HG03159 (cell line): ENCODE measurements at regions not wholly inside any gene's neighbourhood (a gene's known extent, or its start where the extent isn't known, plus 50 kb on each side); places are given as distances from the start of the nearest gene placed in this dataset.

Experiments used
- ATAC-seq: cut with Tn5 transposase; IDR thresholded peaks from one replicate; pipeline ENCODE4 v1.9.1; 2021; ENCODE audit warnings: mild to moderate bottlenecking, moderate library complexity; ENCODE audit not compliant: unreplicated experiment

DNA sequence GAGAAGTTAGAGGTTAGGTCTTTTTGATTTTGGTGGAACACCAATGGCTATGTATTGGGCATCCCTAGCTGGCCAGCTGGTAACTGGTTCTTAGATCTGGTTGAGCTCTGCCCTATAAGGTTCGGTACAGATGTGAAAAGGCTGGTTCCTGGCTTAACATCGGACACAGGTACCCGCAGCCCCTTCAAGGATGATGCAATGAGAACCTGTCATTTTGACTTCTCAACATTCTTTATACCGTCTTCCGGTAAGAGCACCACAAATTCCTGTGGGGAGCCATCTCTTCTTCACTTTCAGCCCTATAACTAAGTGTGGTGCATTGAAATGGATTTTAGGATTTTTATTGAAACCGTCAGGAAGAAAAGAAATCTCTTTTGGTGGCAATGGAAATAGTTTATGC lies 222.8 kb downstream of the ADAMTS9 start:
- no peak for ATAC-seq

DNA sequence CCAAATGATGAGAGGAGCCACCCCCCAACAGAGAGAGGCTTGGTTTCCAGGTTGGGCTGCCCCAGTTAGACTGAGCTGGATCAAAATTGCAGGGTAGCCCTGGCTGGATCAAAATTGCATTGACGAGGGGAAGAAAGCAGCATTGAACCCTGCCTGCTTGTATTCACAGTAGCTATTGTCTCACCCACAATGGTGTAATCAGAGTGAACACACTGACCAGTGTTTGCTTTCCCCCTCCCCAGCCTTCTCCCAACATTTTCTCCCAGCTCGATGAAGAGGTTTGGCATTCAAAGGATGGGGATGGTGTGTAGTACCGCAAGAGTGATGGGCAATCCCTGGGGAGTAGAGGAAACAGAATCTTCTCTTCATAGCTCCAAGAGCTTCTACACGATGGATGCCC lies 223.8 kb downstream of the ADAMTS9 start:
- ATAC-seq: no peak

- ATAC-seq: no peak
These were observed 225.6 kb downstream of the ADAMTS9 start for GRCh38 chr3:64462203-64462602.

GRCh38 chr3:64460877-64461276 lies 226.9 kb downstream of the ADAMTS9 start:
- no peak for ATAC-seq

- ATAC-seq: no peak
These were observed 227.6 kb downstream of the ADAMTS9 start for GRCh38 chr3:64460141-64460730.

DNA sequence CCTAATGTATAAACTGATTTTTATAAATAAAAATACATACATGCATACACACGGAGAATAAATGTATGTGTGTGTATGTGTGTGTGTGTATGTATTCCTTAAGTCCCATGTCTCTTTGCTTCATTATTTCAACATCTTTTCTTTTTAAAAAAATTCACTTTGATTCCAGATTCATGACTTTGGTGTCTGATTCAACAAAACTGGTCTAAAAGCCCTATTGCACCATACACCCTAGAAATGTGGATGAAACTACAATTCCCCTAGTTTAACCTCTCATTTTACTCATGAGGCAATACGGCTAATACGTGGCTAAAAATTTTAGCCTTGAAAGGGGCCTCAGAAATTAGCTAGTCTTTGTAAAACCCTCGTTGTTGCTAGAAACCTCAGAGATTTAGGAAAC lies 228.1 kb downstream of the ADAMTS9 start:
- ATAC-seq: no peak

- ATAC-seq: no peak
These were observed 230.0 kb downstream of the ADAMTS9 start for GRCh38 chr3:64457811-64458210.

- no peak for ATAC-seq
These were observed 231.1 kb downstream of the ADAMTS9 start for GRCh38 chr3:64456674-64457073.

GRCh38 chr3:64455351-64455750 lies 230.1 kb upstream of the PRICKLE2 start:
- ATAC-seq: no peak

DNA sequence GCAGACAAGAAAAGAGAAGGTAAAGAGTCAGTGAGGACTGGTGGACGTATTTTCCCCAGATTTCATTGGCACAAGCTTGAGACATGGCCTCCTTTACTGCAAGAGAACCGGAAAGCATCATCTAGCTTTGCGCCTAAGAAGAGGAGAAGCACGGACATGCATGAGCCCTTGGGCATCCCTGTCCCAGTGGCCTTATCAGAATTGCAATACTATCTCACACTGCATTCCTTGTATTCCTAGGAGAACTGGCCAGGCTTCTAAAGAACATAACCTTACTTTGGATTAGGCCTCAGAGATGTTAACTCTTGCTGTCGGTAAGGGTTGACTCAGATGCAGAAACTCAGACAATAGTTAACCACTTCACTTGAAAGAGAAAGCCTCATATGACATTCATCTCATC lies 229.5 kb upstream of the PRICKLE2 start:
- no peak for ATAC-seq

- no peak for ATAC-seq
These were observed 228.9 kb upstream of the PRICKLE2 start for GRCh38 chr3:64454179-64454578.

DNA sequence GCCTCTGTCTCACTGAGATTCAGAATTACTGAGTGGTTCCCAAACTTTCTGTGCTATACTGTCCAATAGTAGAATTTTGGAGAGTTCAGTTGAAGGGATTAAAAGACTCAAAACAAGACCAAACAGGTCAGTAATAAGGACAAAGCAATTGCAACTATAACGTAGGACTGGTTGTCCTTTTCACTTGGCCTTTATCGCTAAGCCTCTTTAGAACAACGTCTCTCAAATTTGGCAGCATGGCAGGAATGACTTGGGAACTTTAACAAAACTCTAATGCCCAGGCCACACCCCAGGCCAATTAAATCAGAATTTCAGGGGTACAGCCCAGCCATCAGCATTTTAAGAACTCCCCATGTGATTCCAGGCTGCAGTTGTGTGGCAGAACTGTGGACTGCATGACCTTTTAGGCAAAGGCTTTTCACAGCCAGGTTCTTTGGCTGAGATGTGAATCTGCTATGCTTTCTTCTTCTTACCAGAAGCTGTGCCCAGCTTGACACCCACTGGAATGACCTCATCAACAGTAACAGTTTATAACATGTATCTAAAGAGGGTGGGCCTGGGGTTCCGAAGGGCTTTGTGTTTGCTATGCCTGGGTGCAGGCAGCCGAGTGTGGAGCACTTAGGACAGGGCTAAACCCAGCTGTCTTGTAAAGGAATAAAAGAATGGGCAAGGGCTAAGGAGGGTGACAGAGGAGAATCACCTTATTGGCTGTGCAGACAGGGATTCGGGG lies 226.2 kb upstream of the PRICKLE2 start:
- ATAC-seq: no peak

- ATAC-seq: no peak
These were observed 225.2 kb upstream of the PRICKLE2 start for GRCh38 chr3:64450396-64450956.

GRCh38 chr3:64449026-64449425 lies 223.8 kb upstream of the PRICKLE2 start:
- peak; percentile 39 for ATAC-seq

GRCh38 chr3:64445944-64446300 lies 220.7 kb upstream of the PRICKLE2 start:
- no peak for ATAC-seq

- no peak for ATAC-seq
These were observed 220.1 kb upstream of the PRICKLE2 start for GRCh38 chr3:64445109-64445943.

GRCh38 chr3:64444490-64445108 lies 219.3 kb upstream of the PRICKLE2 start:
- ATAC-seq: no peak

GRCh38 chr3:64443546-64444381 lies 218.5 kb upstream of the PRICKLE2 start:
- no peak for ATAC-seq

DNA sequence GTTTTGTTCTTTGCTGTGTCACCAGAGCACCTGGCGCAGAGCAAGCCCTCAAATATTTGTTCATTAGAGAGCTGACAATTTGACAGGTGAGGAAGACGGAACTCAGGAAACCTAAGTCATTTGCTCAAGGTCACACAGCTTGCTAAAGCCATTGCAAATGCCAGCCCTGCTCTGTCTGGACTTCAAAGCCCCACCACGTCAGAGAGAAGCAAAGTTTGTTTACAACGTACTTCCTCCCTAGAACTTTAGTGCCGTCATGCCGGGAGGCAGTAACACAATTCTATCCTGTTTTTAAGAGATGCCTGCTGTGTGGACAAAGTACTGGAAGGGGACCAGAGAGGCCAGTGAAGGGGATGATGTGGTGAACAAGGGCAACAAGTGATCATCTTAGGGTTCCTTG lies 216.6 kb upstream of the PRICKLE2 start:
- ATAC-seq: no peak

DNA sequence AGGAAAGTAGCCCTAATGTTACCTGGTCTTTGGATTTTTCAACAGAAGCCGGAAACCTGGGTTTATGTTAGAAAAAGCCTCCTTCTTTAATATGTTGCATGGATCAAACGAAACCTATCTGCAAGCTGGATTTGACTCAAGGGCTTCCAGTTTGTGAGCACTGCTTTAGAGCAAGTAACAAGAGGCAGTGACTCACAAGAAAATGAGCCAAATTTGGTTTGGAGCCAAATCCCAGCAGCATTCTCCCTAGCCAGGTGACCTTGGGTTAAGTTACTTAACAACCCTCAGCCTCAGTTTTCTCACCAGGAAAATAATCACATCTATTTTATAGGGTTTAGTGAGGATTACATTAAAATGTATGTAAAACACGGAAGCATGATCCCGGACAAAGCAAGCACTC lies 215.2 kb upstream of the PRICKLE2 start:
- no peak for ATAC-seq
